Left lung (tissue), 4 donors: ENCODE measurements at regions not wholly inside any gene's neighbourhood (a gene's known extent, or its start where the extent isn't known, plus 50 kb on each side); places are given as distances from the start of the nearest gene placed in this dataset.

Experiments
- ATAC-seq: fragments of 200-7000 bp; cut with Tn5 transposase; one replicate; pipeline ENCODE4 v1.9.1; 2020; ENCODE audit warnings: moderate library complexity
- DNase-seq, 4 donors: peaks; one replicate each; pipeline ENCODE4 v3.0.0-alpha.2; 2013 to 2020
- H3K27ac ChIP-seq, 2 donors: fragments of 200-600 bp; sonication (generic) in 1 of 2; one replicate each; pipeline versions ENCODE4 v1.5.0 to v1.8.0; 2020 to 2021
- H3K27me3 ChIP-seq, 2 donors: fragments of 200-600 bp; sonication (generic) in 1 of 2; one replicate each; pipeline versions ENCODE4 v1.5.0 to v1.8.0; 2020 to 2021
- H3K36me3 ChIP-seq, 2 donors: fragments of 200-600 bp; sonication (generic) in 1 of 2; one replicate each; pipeline versions ENCODE4 v1.5.0 to v1.8.0; 2020 to 2021
- H3K4me1 ChIP-seq, 2 donors: fragments of 200-600 bp; one replicate each; pipeline ENCODE4 v1.8.0; 2021
- H3K4me3 ChIP-seq, 2 donors: fragments of 200-600 bp; sonication (generic) in 1 of 2; one replicate each; pipeline versions ENCODE4 v1.5.0 to v1.8.0; 2020 to 2021; ENCODE audit warnings: mild to moderate bottlenecking in 1 of 2
- H3K9me3 ChIP-seq, 2 donors: fragments of 200-600 bp; sonication (generic) in 1 of 2; one replicate each; pipeline versions ENCODE4 v1.5.0 to v1.8.0; 2020 to 2021
- intact Hi-C, 2 donors: fragments of 100-400 bp; cut with DNase I; formaldehyde crosslinking; loops; one replicate each; pipeline versions ENCODE4 v1.11.2 to v1.14.2; 2022
- TF ChIP-seq, protein P1 (sequence below), 2 donors: fragments of 200-600 bp; sonication (generic) in 1 of 2; IDR thresholded peaks; one replicate each; pipeline versions ENCODE4 v1.5.0 to v1.8.0; 2021; ENCODE audit warnings: antibody characterized with exemption in 2 of 2
- donor health status: DM: no; HTN: yes; CAD: no.
- donor health status: DM: no; HTN: no; CAD: no.

DNA sequence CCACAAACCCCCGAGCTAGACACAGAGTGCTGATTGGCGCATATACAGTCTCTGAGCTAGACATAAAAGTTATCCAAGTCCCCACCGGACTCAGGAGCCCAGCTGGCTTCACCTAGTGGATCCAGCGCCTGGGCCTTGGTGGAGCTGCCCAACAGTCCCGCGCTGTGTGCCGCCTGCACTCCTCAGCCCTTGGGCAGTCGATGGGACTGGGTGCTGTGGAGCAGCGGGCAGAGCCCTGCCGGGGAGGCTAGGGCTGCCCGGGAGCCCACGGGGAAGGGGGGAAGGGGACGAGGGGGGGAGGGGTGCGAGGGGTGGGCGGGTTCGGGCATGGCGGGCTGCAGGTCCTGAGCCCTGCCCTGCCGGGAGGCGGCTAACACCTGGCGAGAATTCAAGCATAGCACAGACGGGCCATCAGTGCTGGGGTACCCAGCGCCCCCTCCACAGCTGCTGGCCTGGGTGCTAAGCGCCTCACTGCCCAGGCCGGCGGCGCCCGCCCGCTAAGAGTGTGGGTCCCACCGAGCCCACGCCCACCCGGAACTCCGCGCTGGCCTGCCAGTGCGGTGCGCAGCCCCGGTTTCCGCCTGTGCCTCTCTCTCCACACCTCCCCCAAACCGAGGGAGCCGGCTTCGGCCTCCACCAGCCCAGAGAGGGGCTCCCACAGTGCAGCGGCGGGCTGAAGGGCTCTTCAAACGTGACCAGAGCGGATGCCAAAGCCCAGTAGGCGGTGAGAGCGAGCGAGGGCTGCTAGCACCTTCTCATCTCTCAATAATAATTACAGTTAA is 391.2 kb upstream of the NUDT12 start:
- TF ChIP-seq, protein P1, sequence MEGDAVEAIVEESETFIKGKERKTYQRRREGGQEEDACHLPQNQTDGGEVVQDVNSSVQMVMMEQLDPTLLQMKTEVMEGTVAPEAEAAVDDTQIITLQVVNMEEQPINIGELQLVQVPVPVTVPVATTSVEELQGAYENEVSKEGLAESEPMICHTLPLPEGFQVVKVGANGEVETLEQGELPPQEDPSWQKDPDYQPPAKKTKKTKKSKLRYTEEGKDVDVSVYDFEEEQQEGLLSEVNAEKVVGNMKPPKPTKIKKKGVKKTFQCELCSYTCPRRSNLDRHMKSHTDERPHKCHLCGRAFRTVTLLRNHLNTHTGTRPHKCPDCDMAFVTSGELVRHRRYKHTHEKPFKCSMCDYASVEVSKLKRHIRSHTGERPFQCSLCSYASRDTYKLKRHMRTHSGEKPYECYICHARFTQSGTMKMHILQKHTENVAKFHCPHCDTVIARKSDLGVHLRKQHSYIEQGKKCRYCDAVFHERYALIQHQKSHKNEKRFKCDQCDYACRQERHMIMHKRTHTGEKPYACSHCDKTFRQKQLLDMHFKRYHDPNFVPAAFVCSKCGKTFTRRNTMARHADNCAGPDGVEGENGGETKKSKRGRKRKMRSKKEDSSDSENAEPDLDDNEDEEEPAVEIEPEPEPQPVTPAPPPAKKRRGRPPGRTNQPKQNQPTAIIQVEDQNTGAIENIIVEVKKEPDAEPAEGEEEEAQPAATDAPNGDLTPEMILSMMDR (IDR thresholded peaks at IDR 0.05) = no peak
- H3K9me3 ChIP-seq = peaks cover 0 to 2% of the 10 kb centered on the region in 2 donors

DNA sequence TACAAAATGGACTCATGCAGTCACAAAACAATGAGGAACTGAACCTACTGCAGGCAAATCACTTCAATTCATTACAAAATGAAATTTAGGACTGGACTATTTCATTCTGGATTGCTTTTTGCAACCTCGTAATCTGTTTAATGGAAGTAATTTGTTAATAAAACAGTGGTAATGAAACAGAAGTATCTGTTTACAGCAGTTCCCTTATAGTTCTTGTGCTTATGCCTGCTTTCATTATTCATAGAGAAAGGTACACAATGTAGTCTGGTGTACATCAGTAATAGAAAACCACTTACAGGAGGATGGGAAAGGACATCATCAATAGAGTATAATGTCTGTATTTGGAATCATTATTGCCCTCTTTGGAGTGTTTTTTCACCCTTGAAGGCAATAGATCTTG is 389.2 kb upstream of the NUDT12 start:
- no peak for DNase-seq
- H3K9me3 ChIP-seq = no peaks in the 10 kb centered on the region
- no peaks in the 10 kb centered on the region for H3K27me3 ChIP-seq
- no peak overlapping the region for H3K27ac ChIP-seq
- ATAC-seq = no peak
- intact Hi-C loops = no loop called here
- no peaks in the 10 kb centered on the region for H3K4me1 ChIP-seq
- TF ChIP-seq, protein P1 (IDR thresholded peaks at IDR 0.05) = no peak
- no peak overlapping the region for H3K4me3 ChIP-seq
- H3K36me3 ChIP-seq = no peaks in the 10 kb centered on the region

More for the DNA sequence above, 391.2 kb upstream of the NUDT12 start:
- H3K27me3 ChIP-seq = no peaks in the 10 kb centered on the region
- no peaks in the 10 kb centered on the region for H3K4me1 ChIP-seq
- intact Hi-C loops = no loop called here
- H3K36me3 ChIP-seq = no peaks in the 10 kb centered on the region
- ATAC-seq (no peak), DNase-seq (peak in 1 of 4 donors; percentile 59)
- H3K4me3 ChIP-seq = no peak overlapping the region
- no peak overlapping the region for H3K27ac ChIP-seq

DNA sequence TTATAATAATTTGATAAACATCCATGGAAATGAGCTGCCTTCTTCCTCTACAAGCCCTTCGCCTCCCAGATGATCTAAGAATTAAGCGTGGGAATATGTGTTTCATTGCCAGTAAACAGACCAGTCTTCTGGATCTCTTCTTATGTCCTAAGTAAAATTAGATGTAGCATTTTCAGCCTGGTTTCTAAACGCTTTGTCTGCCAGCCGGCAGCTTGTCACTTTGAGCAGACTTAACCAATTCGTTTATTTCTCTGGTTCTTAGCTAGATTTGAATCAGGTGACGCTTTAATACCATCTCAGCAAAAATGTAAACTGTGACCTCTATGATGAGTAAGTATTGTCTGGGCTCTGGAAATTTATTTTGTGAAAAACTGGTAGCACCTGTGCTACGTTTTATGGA is 380.6 kb upstream of the NUDT12 start:
- DNase-seq = no peak
- no peak for ATAC-seq
- Histone ChIP-seq H3K4me1 (no peaks in the 10 kb centered on the region), H3K9me3 (no peaks in the 10 kb centered on the region), H3K27me3 (no peaks in the 10 kb centered on the region), H3K27ac (no peak overlapping the region), H3K36me3 (no peaks in the 10 kb centered on the region), H3K4me3 (no peak overlapping the region)
- intact Hi-C loops = no loop called here
- TF ChIP-seq, protein P1 (IDR thresholded peaks at IDR 0.05) = no peak

DNA sequence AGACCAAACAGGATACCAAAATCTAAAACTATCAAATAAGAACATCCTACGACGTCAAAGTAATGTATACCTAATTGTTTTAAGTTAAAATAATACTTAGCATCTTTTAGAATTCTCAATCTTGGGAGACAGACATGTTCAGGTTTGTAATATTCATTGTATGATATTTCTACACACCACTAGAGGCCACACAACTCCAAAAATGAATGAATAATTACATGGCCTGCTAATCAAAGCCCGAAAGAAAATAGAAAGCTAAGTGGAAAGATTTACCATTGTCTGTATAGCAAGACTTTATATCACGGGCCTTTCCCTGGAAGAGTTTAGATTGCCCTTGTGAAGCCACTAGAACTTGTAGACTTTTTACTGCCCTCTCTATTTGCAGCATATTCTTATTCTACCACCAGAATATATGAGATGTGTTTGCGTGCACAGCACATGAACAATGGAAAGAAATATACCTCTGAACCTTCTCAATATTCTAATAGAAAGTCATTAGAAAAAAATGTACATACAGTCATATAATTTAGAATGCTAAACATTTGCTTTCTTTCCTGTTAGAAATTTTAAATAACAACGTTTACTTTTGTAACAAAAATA is 380.1 kb upstream of the NUDT12 start:
- TF ChIP-seq, protein P1 (IDR thresholded peaks at IDR 0.05) = no peak
- Histone ChIP-seq H3K27ac (no peak overlapping the region), H3K9me3 (no peaks in the 10 kb centered on the region), H3K36me3 (no peaks in the 10 kb centered on the region), H3K27me3 (no peaks in the 10 kb centered on the region), H3K4me3 (no peak overlapping the region), H3K4me1 (no peaks in the 10 kb centered on the region)
- DNase-seq (peak in 1 of 4 donors; percentile 11), ATAC-seq (no peak)
- intact Hi-C loops = no loop called here

DNA sequence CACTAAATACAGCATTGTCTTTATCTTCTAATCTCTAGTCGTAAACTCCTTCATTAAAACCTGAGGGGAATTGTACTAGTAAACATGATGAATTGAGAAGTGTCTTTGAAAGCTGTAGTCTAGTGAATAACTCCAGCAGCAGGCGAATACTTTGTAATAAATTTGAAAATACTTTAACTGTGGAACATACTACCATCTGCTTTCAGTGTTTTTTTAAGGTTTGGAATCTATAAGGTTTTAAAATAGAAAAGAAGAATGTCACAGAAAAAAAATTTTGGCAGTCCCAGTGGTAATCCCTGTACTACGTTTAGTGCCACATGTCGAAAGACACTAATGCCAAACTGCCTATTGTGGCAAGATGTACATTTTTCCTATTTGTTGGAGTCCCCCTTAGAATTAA is 379.0 kb upstream of the NUDT12 start:
- ATAC-seq = no peak
- intact Hi-C loops = no loop called here

More for the DNA sequence above, 379.0 kb upstream of the NUDT12 start:
- Histone ChIP-seq H3K4me3 (no peak overlapping the region), H3K9me3 (no peaks in the 10 kb centered on the region), H3K27ac (no peak overlapping the region), H3K4me1 (no peaks in the 10 kb centered on the region), H3K27me3 (no peaks in the 10 kb centered on the region), H3K36me3 (no peaks in the 10 kb centered on the region)
- no peak for DNase-seq
- TF ChIP-seq, protein P1 (IDR thresholded peaks at IDR 0.05) = no peak
